ENCODE measurements at regions not wholly inside any gene's neighbourhood (a gene's known extent, or its start where the extent isn't known, plus 50 kb on each side); places are given as distances from the start of the nearest gene placed in this dataset.
"Not testable (repeated sequence)": the region's sequence is repeated elsewhere in the genome, so short reads cannot be mapped to it uniquely, and the experiment has no call there.

GRCh38 chr14:46573498-46573897 is 78.1 kb downstream of the RPL10L start:
- no peaks in the 10 kb centered on the region for H3K4me1 ChIP-seq
- DNase-seq: no peak
- no peaks in the 10 kb centered on the region for H3K9me3 ChIP-seq
- H3K27ac ChIP-seq: no peak overlapping the region
- H3K36me3 ChIP-seq: no peaks in the 10 kb centered on the region
- no peak overlapping the region for H3K4me3 ChIP-seq
- H3K27me3 ChIP-seq: peaks cover 0 to 5% of the 10 kb centered on the region in 2 donors
- TF ChIP-seq POLR2A (IDR thresholded peaks at IDR 0.05): no peak
- TF ChIP-seq, protein P1, sequence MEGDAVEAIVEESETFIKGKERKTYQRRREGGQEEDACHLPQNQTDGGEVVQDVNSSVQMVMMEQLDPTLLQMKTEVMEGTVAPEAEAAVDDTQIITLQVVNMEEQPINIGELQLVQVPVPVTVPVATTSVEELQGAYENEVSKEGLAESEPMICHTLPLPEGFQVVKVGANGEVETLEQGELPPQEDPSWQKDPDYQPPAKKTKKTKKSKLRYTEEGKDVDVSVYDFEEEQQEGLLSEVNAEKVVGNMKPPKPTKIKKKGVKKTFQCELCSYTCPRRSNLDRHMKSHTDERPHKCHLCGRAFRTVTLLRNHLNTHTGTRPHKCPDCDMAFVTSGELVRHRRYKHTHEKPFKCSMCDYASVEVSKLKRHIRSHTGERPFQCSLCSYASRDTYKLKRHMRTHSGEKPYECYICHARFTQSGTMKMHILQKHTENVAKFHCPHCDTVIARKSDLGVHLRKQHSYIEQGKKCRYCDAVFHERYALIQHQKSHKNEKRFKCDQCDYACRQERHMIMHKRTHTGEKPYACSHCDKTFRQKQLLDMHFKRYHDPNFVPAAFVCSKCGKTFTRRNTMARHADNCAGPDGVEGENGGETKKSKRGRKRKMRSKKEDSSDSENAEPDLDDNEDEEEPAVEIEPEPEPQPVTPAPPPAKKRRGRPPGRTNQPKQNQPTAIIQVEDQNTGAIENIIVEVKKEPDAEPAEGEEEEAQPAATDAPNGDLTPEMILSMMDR (IDR thresholded peaks at IDR 0.05): no peak

DNA sequence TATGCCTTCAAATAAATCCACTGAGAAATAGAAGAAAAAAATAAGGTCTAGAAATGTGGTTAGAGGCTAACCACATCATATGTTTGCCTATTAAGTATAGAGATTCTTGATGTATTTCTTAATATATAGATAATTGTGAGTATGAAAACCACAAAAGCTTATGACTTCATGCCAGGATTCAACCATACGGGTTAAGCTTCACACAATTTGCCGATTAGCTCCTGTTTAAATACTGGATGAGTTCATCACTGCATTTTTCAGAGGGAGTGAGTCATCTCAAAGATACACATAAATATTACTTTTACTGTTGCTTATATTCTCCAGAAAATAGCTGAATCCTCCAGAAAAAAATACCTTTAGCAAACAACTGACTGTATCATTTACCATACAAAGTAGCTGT is 79.6 kb downstream of the RPL10L start:
- peaks cover 0 to 5% of the 10 kb centered on the region in 2 donors for H3K27me3 ChIP-seq
- H3K27ac ChIP-seq: no peak overlapping the region
- no peak overlapping the region for H3K4me3 ChIP-seq
- H3K4me1 ChIP-seq: no peaks in the 10 kb centered on the region
- no peaks in the 10 kb centered on the region for H3K9me3 ChIP-seq
- H3K36me3 ChIP-seq: no peaks in the 10 kb centered on the region
- DNase-seq: no peak
- TF ChIP-seq, protein P1 (IDR thresholded peaks at IDR 0.05): no peak
- TF ChIP-seq POLR2A (IDR thresholded peaks at IDR 0.05): no peak

- not testable (repeated sequence) for H3K9me3 ChIP-seq, H3K4me1 ChIP-seq, H3K27ac ChIP-seq, H3K27me3 ChIP-seq, H3K36me3 ChIP-seq, H3K4me3 ChIP-seq, DNase-seq
Measured at GRCh38 chr14:46568161-46568560, 83.4 kb downstream of the RPL10L start.

DNA sequence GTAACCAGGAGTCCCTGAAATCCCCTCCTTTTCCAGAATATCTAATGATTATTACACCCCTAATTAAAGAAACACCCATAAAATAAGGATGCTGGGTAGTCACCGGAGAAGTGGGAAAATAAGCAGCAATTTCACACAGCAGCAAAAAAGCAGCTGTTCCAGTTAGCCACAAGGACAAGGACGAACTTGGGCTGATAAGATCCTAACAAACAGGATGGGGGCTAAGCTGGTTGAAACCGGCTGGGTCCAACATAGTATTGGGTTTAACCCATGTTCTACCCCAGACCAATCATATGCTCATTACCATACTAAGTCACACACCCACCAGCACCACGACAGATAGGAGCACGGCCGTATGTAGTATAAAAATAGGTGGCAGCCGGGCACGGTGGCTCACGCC is 100.7 kb downstream of the RPL10L start:
- no peak overlapping the region for H3K4me3 ChIP-seq
- H3K4me1 ChIP-seq: no peaks in the 10 kb centered on the region
- H3K36me3 ChIP-seq: no peaks in the 10 kb centered on the region
- H3K9me3 ChIP-seq: no peaks in the 10 kb centered on the region
- no peak for DNase-seq
- H3K27me3 ChIP-seq: no peaks in the 10 kb centered on the region
- no peak for TF ChIP-seq POLR2A (IDR thresholded peaks at IDR 0.05)
- TF ChIP-seq, protein P1 (IDR thresholded peaks at IDR 0.05): no peak
- no peak overlapping the region for H3K27ac ChIP-seq

- H3K36me3 ChIP-seq: no peaks in the 10 kb centered on the region
- H3K4me1 ChIP-seq: no peaks in the 10 kb centered on the region
- H3K9me3 ChIP-seq: no peaks in the 10 kb centered on the region
- TF ChIP-seq POLR2A (IDR thresholded peaks at IDR 0.05): no peak
- TF ChIP-seq, protein P1 (IDR thresholded peaks at IDR 0.05): no peak
- no peak overlapping the region for H3K4me3 ChIP-seq
- H3K27me3 ChIP-seq: no peaks in the 10 kb centered on the region
- no peak overlapping the region for H3K27ac ChIP-seq
- DNase-seq: no peak
Measured at GRCh38 chr14:46540986-46541385, 110.6 kb downstream of the RPL10L start.

DNA sequence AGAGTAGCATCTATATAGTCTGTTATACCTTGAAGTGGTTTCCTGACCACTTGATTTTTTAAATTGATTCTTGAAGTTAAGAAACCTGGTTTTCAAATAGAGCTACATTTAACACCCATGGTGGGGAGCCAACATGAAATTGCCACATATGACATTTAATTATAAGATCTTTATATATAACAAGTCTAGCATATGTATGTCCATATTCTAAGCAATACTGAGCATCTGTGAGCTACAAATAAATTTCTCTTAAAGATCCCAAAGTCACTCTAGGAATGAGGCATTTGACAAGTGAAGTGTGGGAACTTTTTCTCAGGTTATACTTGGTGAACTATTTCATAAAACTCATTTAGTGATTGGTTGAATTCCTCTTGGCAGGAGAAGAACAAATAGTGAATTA is 132.5 kb downstream of the RPL10L start:
- TF ChIP-seq, protein P1 (IDR thresholded peaks at IDR 0.05): no peak
- no peak for TF ChIP-seq POLR2A (IDR thresholded peaks at IDR 0.05)
- Histone ChIP-seq H3K4me3 (no peak overlapping the region), H3K9me3 (no peaks in the 10 kb centered on the region), H3K27me3 (no peaks in the 10 kb centered on the region), H3K27ac (no peak overlapping the region), H3K36me3 (no peaks in the 10 kb centered on the region), H3K4me1 (no peaks in the 10 kb centered on the region)
- DNase-seq: no peak

- not testable (repeated sequence) for H3K9me3 ChIP-seq, H3K4me3 ChIP-seq, H3K36me3 ChIP-seq, H3K4me1 ChIP-seq, DNase-seq, H3K27me3 ChIP-seq, H3K27ac ChIP-seq
Measured at GRCh38 chr14:46508752-46509151, 142.8 kb downstream of the RPL10L start.

All from Peyer's patch (tissue), 4 donors.